Duodenal mucosa (tissue), 2 donors: ENCODE measurements at regions not wholly inside any gene's neighbourhood (a gene's known extent, or its start where the extent isn't known, plus 50 kb on each side); places are given as distances from the start of the nearest gene placed in this dataset.
A peak's percentile ranks its signal among the peaks of the same experiment; 100 is the strongest.
"Not testable (repeated sequence)": the region's sequence is repeated elsewhere in the genome, so short reads cannot be mapped to it uniquely, and the experiment has no call there.

ENCODE experiments used
- H3K27ac ChIP-seq: one replicate; pipeline ENCODE4 v1.7.0; 2013; ENCODE audit warnings: low read depth, low read length
- H3K27me3 ChIP-seq, 2 donors: one replicate each; pipeline ENCODE4 v1.7.0; 2013; ENCODE audit warnings: low read length in 2 of 2, control low read depth in 1 of 2; ENCODE audit not compliant: insufficient read depth in 2 of 2, control insufficient read depth in 1 of 2
- H3K36me3 ChIP-seq, 2 donors: one replicate each; pipeline ENCODE4 v1.7.0; 2013; ENCODE audit warnings: low read length in 2 of 2, control low read depth in 1 of 2; ENCODE audit not compliant: insufficient read depth in 2 of 2, control insufficient read depth in 1 of 2
- H3K4me1 ChIP-seq, 2 donors: one replicate each; pipeline ENCODE4 v1.7.0; 2013; ENCODE audit warnings: low read length in 2 of 2, control low read depth in 1 of 2; ENCODE audit not compliant: insufficient read depth in 2 of 2, control insufficient read depth in 1 of 2
- H3K4me3 ChIP-seq, 2 donors: one replicate each; pipeline ENCODE4 v1.7.0; 2013; ENCODE audit warnings: low read length in 2 of 2, low read depth in 1 of 2
- H3K9ac ChIP-seq, 2 donors: one replicate each; pipeline ENCODE4 v1.7.0; 2013; ENCODE audit warnings: low read length in 2 of 2, low read depth in 1 of 2
- H3K9me3 ChIP-seq, 2 donors: one replicate each; pipeline ENCODE4 v1.7.0; 2013; ENCODE audit warnings: low read length in 2 of 2, control low read depth in 1 of 2; ENCODE audit not compliant: control insufficient read depth in 1 of 2

- H3K9me3 ChIP-seq, H3K27me3 ChIP-seq, H3K4me3 ChIP-seq, H3K27ac ChIP-seq, H3K4me1 ChIP-seq, H3K36me3 ChIP-seq, H3K9ac ChIP-seq: not testable (repeated sequence)
These were observed 57.8 kb upstream of the NBPF8 start for GRCh38 chr1:120357046-120357445.

- not testable (repeated sequence) for H3K4me1 ChIP-seq, H3K27me3 ChIP-seq, H3K9me3 ChIP-seq, H3K27ac ChIP-seq, H3K4me3 ChIP-seq, H3K9ac ChIP-seq, H3K36me3 ChIP-seq
These were observed 58.7 kb upstream of the NBPF8 start for GRCh38 chr1:120356170-120356569.

GRCh38 chr1:120354618-120355184 lies 60.1 kb upstream of the NBPF8 start:
- H3K27me3 ChIP-seq, H3K4me1 ChIP-seq, H3K9ac ChIP-seq, H3K9me3 ChIP-seq, H3K27ac ChIP-seq, H3K36me3 ChIP-seq: not testable (repeated sequence)
- peak overlapping the region in 1 of 2 donors; percentile 16 for H3K4me3 ChIP-seq

- H3K27me3 ChIP-seq, H3K4me1 ChIP-seq, H3K4me3 ChIP-seq, H3K9ac ChIP-seq, H3K36me3 ChIP-seq, H3K27ac ChIP-seq, H3K9me3 ChIP-seq: not testable (repeated sequence)
These were observed 72.4 kb upstream of the NBPF8 start for GRCh38 chr1:120342231-120343073.

GRCh38 chr1:120341756-120342155 lies 73.1 kb upstream of the NBPF8 start:
- H3K4me1 ChIP-seq, H3K36me3 ChIP-seq, H3K9me3 ChIP-seq, H3K27me3 ChIP-seq, H3K27ac ChIP-seq, H3K9ac ChIP-seq, H3K4me3 ChIP-seq: not testable (repeated sequence)

GRCh38 chr1:120340838-120341751 lies 73.7 kb upstream of the NBPF8 start:
- not testable (repeated sequence) for H3K9ac ChIP-seq, H3K9me3 ChIP-seq, H3K4me3 ChIP-seq, H3K27ac ChIP-seq, H3K36me3 ChIP-seq, H3K27me3 ChIP-seq, H3K4me1 ChIP-seq

- not testable (repeated sequence) for H3K4me1 ChIP-seq, H3K27ac ChIP-seq, H3K4me3 ChIP-seq, H3K9me3 ChIP-seq, H3K9ac ChIP-seq, H3K27me3 ChIP-seq, H3K36me3 ChIP-seq
These were observed 99.1 kb upstream of the NBPF8 start for GRCh38 chr1:120315738-120316137.

GRCh38 chr1:120311930-120312329 lies 102.9 kb upstream of the NBPF8 start:
- H3K9me3 ChIP-seq, H3K9ac ChIP-seq, H3K4me3 ChIP-seq, H3K4me1 ChIP-seq, H3K27ac ChIP-seq, H3K27me3 ChIP-seq, H3K36me3 ChIP-seq: not testable (repeated sequence)

GRCh38 chr1:120308940-120309578 lies 105.8 kb upstream of the NBPF8 start:
- not testable (repeated sequence) for H3K27ac ChIP-seq, H3K9ac ChIP-seq, H3K4me3 ChIP-seq, H3K4me1 ChIP-seq, H3K36me3 ChIP-seq, H3K27me3 ChIP-seq, H3K9me3 ChIP-seq

- not testable (repeated sequence) for H3K27ac ChIP-seq, H3K4me1 ChIP-seq, H3K36me3 ChIP-seq, H3K9ac ChIP-seq, H3K9me3 ChIP-seq, H3K27me3 ChIP-seq, H3K4me3 ChIP-seq
These were observed 109.8 kb upstream of the NBPF8 start for GRCh38 chr1:120305046-120305445.
